ENCODE measurements at regions not wholly inside any gene's neighbourhood (a gene's known extent, or its start where the extent isn't known, plus 50 kb on each side); places are given as distances from the start of the nearest gene placed in this dataset.

DNA sequence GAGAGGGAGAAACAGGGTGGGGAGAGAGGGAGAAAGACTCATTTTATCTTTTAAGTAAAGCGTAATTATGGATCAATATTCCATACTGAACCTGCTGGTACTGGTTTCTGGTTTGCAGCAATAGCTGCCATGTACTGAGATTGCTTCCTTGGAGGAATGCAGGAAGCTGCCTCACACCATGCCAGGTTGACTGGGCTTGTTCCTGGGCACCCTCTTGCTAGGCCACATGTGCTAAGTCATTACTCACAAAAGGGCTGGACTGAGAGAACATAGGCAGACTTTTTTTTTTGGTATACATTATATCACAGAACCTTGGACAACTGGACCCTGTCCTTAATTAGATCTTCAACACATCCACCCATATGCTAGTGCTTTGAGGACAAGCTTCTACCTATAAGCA lies 193.4 kb downstream of the ZNF621 start:
- H3K4me1 ChIP-seq (ENCODE audit: insufficient read depth, low read length): no peaks in the 10 kb centered on the region
- H3K4me3 ChIP-seq (ENCODE audit: insufficient read depth, low read length): no peak overlapping the region
- no peak overlapping the region for H3K27ac ChIP-seq (ENCODE audit: low read depth, low read length)
- no peaks in the 10 kb centered on the region for H3K79me2 ChIP-seq (ENCODE audit: insufficient read depth, low read length)
- no peak for DNase-seq (ENCODE audit: insufficient read length, low spot score, missing footprints)
- H3K36me3 ChIP-seq (ENCODE audit: insufficient read depth, low read length): no peaks in the 10 kb centered on the region
- H4K20me1 ChIP-seq (ENCODE audit: insufficient read depth, low read length): no peaks in the 10 kb centered on the region
- no peaks in the 10 kb centered on the region for H3K9me3 ChIP-seq (ENCODE audit: low read depth, low read length)
- H2AFZ ChIP-seq (ENCODE audit: low read length): no peak overlapping the region
- TF ChIP-seq, protein P1, sequence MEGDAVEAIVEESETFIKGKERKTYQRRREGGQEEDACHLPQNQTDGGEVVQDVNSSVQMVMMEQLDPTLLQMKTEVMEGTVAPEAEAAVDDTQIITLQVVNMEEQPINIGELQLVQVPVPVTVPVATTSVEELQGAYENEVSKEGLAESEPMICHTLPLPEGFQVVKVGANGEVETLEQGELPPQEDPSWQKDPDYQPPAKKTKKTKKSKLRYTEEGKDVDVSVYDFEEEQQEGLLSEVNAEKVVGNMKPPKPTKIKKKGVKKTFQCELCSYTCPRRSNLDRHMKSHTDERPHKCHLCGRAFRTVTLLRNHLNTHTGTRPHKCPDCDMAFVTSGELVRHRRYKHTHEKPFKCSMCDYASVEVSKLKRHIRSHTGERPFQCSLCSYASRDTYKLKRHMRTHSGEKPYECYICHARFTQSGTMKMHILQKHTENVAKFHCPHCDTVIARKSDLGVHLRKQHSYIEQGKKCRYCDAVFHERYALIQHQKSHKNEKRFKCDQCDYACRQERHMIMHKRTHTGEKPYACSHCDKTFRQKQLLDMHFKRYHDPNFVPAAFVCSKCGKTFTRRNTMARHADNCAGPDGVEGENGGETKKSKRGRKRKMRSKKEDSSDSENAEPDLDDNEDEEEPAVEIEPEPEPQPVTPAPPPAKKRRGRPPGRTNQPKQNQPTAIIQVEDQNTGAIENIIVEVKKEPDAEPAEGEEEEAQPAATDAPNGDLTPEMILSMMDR (IDR thresholded peaks at IDR 0.05; ENCODE audit: extremely low read depth, low read depth, low read length): no peak
- no peaks in the 10 kb centered on the region for H3K27me3 ChIP-seq (ENCODE audit: insufficient read depth, low read length)
- no peak overlapping the region for H3K4me2 ChIP-seq (ENCODE audit: insufficient read depth, low read length)

DNA sequence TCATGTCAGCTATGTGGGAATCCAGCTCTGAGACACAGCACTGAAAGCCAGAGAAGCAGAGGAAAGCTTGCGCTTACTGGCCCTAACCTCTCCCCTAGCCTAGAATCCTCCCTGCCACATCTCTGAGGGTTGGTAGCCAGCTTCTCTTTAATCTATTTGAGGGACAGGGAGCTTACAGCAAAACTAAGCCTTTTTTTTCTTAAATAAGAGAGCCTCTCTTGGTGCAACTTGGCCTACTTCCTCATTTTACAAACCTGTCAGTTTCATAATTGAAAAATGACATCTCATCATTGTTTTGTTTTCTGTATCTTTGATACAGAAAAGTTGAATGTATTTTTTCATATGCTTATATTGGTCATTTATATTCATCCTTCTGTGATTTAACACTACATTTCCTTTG lies 193.9 kb downstream of the ZNF621 start:
- Histone ChIP-seq H3K79me2 (ENCODE audit: insufficient read depth, low read length) (no peaks in the 10 kb centered on the region), H3K4me2 (ENCODE audit: insufficient read depth, low read length) (no peak overlapping the region), H3K9me3 (ENCODE audit: low read depth, low read length) (no peaks in the 10 kb centered on the region), H3K4me1 (ENCODE audit: insufficient read depth, low read length) (no peaks in the 10 kb centered on the region), H3K27me3 (ENCODE audit: insufficient read depth, low read length) (no peaks in the 10 kb centered on the region), H4K20me1 (ENCODE audit: insufficient read depth, low read length) (no peaks in the 10 kb centered on the region), H2AFZ (ENCODE audit: low read length) (no peak overlapping the region), H3K27ac (ENCODE audit: low read depth, low read length) (no peak overlapping the region), H3K4me3 (ENCODE audit: insufficient read depth, low read length) (no peak overlapping the region), H3K36me3 (ENCODE audit: insufficient read depth, low read length) (no peaks in the 10 kb centered on the region)
- DNase-seq (ENCODE audit: insufficient read length, low spot score, missing footprints): no peak
- TF ChIP-seq, protein P1 (IDR thresholded peaks at IDR 0.05; ENCODE audit: extremely low read depth, low read depth, low read length): no peak

DNA sequence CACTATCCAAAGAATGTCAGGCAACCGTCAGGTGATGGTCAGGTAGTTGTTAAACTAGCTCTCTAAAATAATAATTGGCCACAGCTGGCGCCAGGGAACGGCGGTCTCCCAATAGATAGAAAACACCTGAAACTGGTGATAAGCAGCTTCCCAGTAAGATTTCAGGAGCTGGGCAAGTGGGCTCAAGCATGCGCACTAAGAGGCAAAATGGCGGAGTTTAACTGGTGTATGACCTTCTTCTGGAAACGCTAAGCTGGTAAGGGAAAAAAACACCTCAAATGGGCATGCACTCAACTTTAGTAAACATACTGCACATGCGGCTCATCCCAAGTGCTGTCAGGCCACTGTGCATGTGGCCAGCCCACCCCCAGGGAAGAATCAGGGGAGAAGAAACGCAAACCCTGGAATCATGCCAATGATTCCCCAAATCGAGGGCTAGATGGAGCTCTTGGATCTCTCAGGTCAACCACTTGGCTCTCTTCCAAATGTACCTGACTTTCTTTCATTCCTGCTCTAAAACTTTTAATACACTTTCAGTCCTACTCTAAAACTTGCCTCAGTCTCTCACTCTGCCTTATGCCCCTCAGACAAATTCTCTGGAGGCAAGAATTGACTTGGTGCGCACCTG lies 195.0 kb downstream of the ZNF621 start:
- TF ChIP-seq, protein P1 (IDR thresholded peaks at IDR 0.05; ENCODE audit: extremely low read depth, low read depth, low read length): no peak
- H2AFZ ChIP-seq (ENCODE audit: low read length): no peak overlapping the region
- no peaks in the 10 kb centered on the region for H3K4me1 ChIP-seq (ENCODE audit: insufficient read depth, low read length)
- no peaks in the 10 kb centered on the region for H4K20me1 ChIP-seq (ENCODE audit: insufficient read depth, low read length)
- H3K4me3 ChIP-seq (ENCODE audit: insufficient read depth, low read length): no peak overlapping the region
- DNase-seq (ENCODE audit: insufficient read length, low spot score, missing footprints): no peak
- no peaks in the 10 kb centered on the region for H3K36me3 ChIP-seq (ENCODE audit: insufficient read depth, low read length)
- no peak overlapping the region for H3K4me2 ChIP-seq (ENCODE audit: insufficient read depth, low read length)
- no peak overlapping the region for H3K27ac ChIP-seq (ENCODE audit: low read depth, low read length)
- no peaks in the 10 kb centered on the region for H3K79me2 ChIP-seq (ENCODE audit: insufficient read depth, low read length)
- H3K9me3 ChIP-seq (ENCODE audit: low read depth, low read length): no peaks in the 10 kb centered on the region
- no peaks in the 10 kb centered on the region for H3K27me3 ChIP-seq (ENCODE audit: insufficient read depth, low read length)

DNA sequence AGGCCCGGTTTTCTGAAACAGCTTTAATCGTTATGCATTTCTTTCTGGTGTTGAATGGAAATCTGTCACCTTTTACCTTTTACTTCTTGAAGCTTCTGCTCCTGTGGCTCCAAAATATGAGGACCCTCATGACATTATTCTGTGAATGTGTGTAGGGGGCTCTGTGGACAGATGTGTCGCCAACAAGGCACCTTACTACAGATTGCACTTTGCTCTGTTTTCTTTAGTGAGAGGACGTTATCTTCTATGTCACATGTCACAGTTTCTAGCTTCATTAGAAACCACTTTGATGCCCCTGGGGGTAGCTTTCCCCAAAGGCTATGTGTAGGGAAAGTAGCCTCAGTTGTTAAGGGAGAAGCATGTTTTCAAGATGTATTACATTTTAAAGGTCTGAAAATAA lies 195.6 kb downstream of the ZNF621 start:
- H3K4me2 ChIP-seq (ENCODE audit: insufficient read depth, low read length): no peak overlapping the region
- no peaks in the 10 kb centered on the region for H3K27me3 ChIP-seq (ENCODE audit: insufficient read depth, low read length)
- H3K27ac ChIP-seq (ENCODE audit: low read depth, low read length): no peak overlapping the region
- TF ChIP-seq, protein P1 (IDR thresholded peaks at IDR 0.05; ENCODE audit: extremely low read depth, low read depth, low read length): no peak
- H3K36me3 ChIP-seq (ENCODE audit: insufficient read depth, low read length): no peaks in the 10 kb centered on the region
- H3K79me2 ChIP-seq (ENCODE audit: insufficient read depth, low read length): no peaks in the 10 kb centered on the region
- H3K4me3 ChIP-seq (ENCODE audit: insufficient read depth, low read length): no peak overlapping the region
- H3K4me1 ChIP-seq (ENCODE audit: insufficient read depth, low read length): no peaks in the 10 kb centered on the region
- no peaks in the 10 kb centered on the region for H4K20me1 ChIP-seq (ENCODE audit: insufficient read depth, low read length)
- DNase-seq (ENCODE audit: insufficient read length, low spot score, missing footprints): no peak
- no peaks in the 10 kb centered on the region for H3K9me3 ChIP-seq (ENCODE audit: low read depth, low read length)
- no peak overlapping the region for H2AFZ ChIP-seq (ENCODE audit: low read length)
